TTC549 (cell line): ENCODE measurements at regions not wholly inside any gene's neighbourhood (a gene's known extent, or its start where the extent isn't known, plus 50 kb on each side); places are given as distances from the start of the nearest gene placed in this dataset.

ENCODE experiments used
- FAIRE-seq: peaks from 2 replicates; lab custom pipeline; 2012; peaks lifted over from hg19 to GRCh38; lab: Jason Lieb, UNC

GRCh38 chr12:89948271-89949175 is 239.9 kb upstream of the ATP2B1 start:
- no peak for FAIRE-seq

GRCh38 chr12:89947437-89948270 is 239.0 kb upstream of the ATP2B1 start:
- FAIRE-seq, result no peak

- FAIRE-seq, result no peak
These were observed 238.0 kb upstream of the ATP2B1 start for GRCh38 chr12:89946518-89947135.

- no peak for FAIRE-seq
These were observed 236.5 kb upstream of the ATP2B1 start for GRCh38 chr12:89945123-89945522.

- no peak for FAIRE-seq
These were observed 234.8 kb upstream of the ATP2B1 start for GRCh38 chr12:89943463-89943862.

- FAIRE-seq, result no peak
These were observed 232.8 kb upstream of the ATP2B1 start for GRCh38 chr12:89941436-89941835.

GRCh38 chr12:89939522-89940215 is 231.0 kb upstream of the ATP2B1 start:
- no peak for FAIRE-seq

- FAIRE-seq, result no peak
These were observed 228.0 kb upstream of the ATP2B1 start for GRCh38 chr12:89936631-89937030.

GRCh38 chr12:89935850-89936249 is 227.2 kb upstream of the ATP2B1 start:
- FAIRE-seq, result no peak

- FAIRE-seq, result no peak
These were observed 225.3 kb upstream of the ATP2B1 start for GRCh38 chr12:89933911-89934310.

GRCh38 chr12:89932954-89933353 is 224.3 kb upstream of the ATP2B1 start:
- FAIRE-seq, result no peak

- FAIRE-seq, result no peak
These were observed 219.8 kb upstream of the ATP2B1 start for GRCh38 chr12:89928467-89928866.

GRCh38 chr12:89927226-89927698 is 218.6 kb upstream of the ATP2B1 start:
- FAIRE-seq, result no peak

- no peak for FAIRE-seq
These were observed 215.6 kb upstream of the ATP2B1 start for GRCh38 chr12:89924191-89924590.

- no peak for FAIRE-seq
These were observed 214.5 kb upstream of the ATP2B1 start for GRCh38 chr12:89923091-89923490.

GRCh38 chr12:89920866-89921265 is 212.2 kb upstream of the ATP2B1 start:
- no peak for FAIRE-seq

GRCh38 chr12:89919241-89919906 is 210.7 kb upstream of the ATP2B1 start:
- FAIRE-seq, result no peak

- FAIRE-seq, result no peak
These were observed 209.7 kb upstream of the ATP2B1 start for GRCh38 chr12:89918172-89918846.

GRCh38 chr12:89909753-89910152 is 201.1 kb upstream of the ATP2B1 start:
- no peak for FAIRE-seq

- FAIRE-seq, result no peak
These were observed 199.0 kb upstream of the ATP2B1 start for GRCh38 chr12:89907659-89908058.

GRCh38 chr12:89906824-89907223 is 198.2 kb upstream of the ATP2B1 start:
- FAIRE-seq, result no peak
